Keratinocyte (primary cell): ENCODE measurements at regions not wholly inside any gene's neighbourhood (a gene's known extent, or its start where the extent isn't known, plus 50 kb on each side); places are given as distances from the start of the nearest gene placed in this dataset.

Source experiments
- DNase-seq: peaks from one replicate; pipeline ENCODE4 v3.0.0-alpha.2; 2011; ENCODE audit warnings: low read depth, missing footprints, low spot score
- FAIRE-seq: peaks from 2 replicates; lab custom pipeline; 2011; peaks lifted over from hg19 to GRCh38; lab: Jason Lieb, UNC
- H2AFZ ChIP-seq: 2 replicates; pipeline ENCODE4 v1.6.0; 2012; ENCODE audit warnings: low read length, control low read depth, inconsistent platforms; ENCODE audit not compliant: control insufficient read depth
- H3K27ac ChIP-seq: 2 replicates; pipeline ENCODE4 v1.5.1; 2011; ENCODE audit warnings: low read length; ENCODE audit not compliant: control insufficient read depth, insufficient read depth
- H3K27me3 ChIP-seq: 3 replicates; pipeline ENCODE4 v1.6.0; 2011; ENCODE audit warnings: low read length; ENCODE audit not compliant: control insufficient read depth, insufficient read depth; ENCODE audit errors: extremely low read depth
- H3K36me3 ChIP-seq, 2 experiments: 2 replicates in 1 of 2; 3 replicates in 1 of 2; pipeline ENCODE4 v1.5.1; 2011; ENCODE audit warnings: low read length in 2 of 2, mild to moderate bottlenecking in 1 of 2; ENCODE audit not compliant: control insufficient read depth in 2 of 2, insufficient read depth in 2 of 2; ENCODE audit errors: extremely low read depth in 1 of 2
- H3K4me1 ChIP-seq: 3 replicates; pipeline ENCODE4 v1.5.1; 2011; ENCODE audit warnings: low read length; ENCODE audit not compliant: control insufficient read depth, insufficient read depth; ENCODE audit errors: extremely low read depth
- H3K4me2 ChIP-seq: 3 replicates; pipeline ENCODE4 v1.6.0; 2011; ENCODE audit warnings: low read depth, low read length; ENCODE audit not compliant: control insufficient read depth, insufficient read depth; ENCODE audit errors: extremely low read depth
- H3K4me3 ChIP-seq, 3 experiments: fragments of 200-600 bp in 1 of 3; sonication (generic) in 1 of 3; 2 replicates in 2 of 3; 3 replicates in 1 of 3; pipeline ENCODE4 v1.5.1; 2011 to 2016; ENCODE audit warnings: low read length in 3 of 3, mild to moderate bottlenecking in 3 of 3, control low read depth in 2 of 3, inconsistent platforms in 1 of 3, low read depth in 1 of 3, mixed read lengths in 1 of 3, mixed run types in 1 of 3, moderate library complexity in 1 of 3; ENCODE audit not compliant: control insufficient read depth in 2 of 3, insufficient read depth in 2 of 3; ENCODE audit errors: extremely low read depth in 1 of 3
- H3K79me2 ChIP-seq: 2 replicates; pipeline ENCODE4 v1.6.0; 2012; ENCODE audit warnings: low read length; ENCODE audit not compliant: control insufficient read depth, insufficient read depth
- H3K9ac ChIP-seq: 3 replicates; pipeline ENCODE4 v1.6.0; 2011; ENCODE audit warnings: low read length; ENCODE audit not compliant: control insufficient read depth, insufficient read depth; ENCODE audit errors: extremely low read depth
- H3K9me1 ChIP-seq: 3 replicates; pipeline ENCODE4 v1.6.0; 2011; ENCODE audit warnings: low read length; ENCODE audit not compliant: control insufficient read depth, insufficient read depth; ENCODE audit errors: extremely low read depth
- H3K9me3 ChIP-seq: 2 replicates; pipeline ENCODE4 v1.5.1; 2012; ENCODE audit warnings: low read depth, low read length; ENCODE audit not compliant: control insufficient read depth
- H4K20me1 ChIP-seq: 3 replicates; pipeline ENCODE4 v1.6.0; 2011; ENCODE audit warnings: low read length; ENCODE audit not compliant: control insufficient read depth, insufficient read depth; ENCODE audit errors: extremely low read depth
- EZH2 ChIP-seq: IDR thresholded peaks from one replicate; pipeline ENCODE4 v1.6.1; 2012; ENCODE audit warnings: inconsistent platforms, mild to moderate bottlenecking, low read length, moderate library complexity
- dilution Hi-C: fragments of 300-500 bp; cut with MboI; formaldehyde crosslinking; loops from one replicate; pipeline ENCODE4 v1.7.0; 2020; ENCODE audit warnings: low sequenced_read_pairs; ENCODE audit not compliant: extremely low pct_ligation_motif_present
- TF ChIP-seq, protein P1 (sequence below), 3 experiments: IDR thresholded peaks in 1 of 3; conservative IDR thresholded peaks in 1 of 3; optimal IDR thresholded peaks in 1 of 3; 2 replicates in 2 of 3; 3 replicates in 1 of 3; pipeline versions ENCODE3 to v1.5.1; 2011; ENCODE audit warnings: low read length in 3 of 3, mild to moderate bottlenecking in 3 of 3, moderate library complexity in 2 of 3, control low read depth in 1 of 3, inconsistent platforms in 1 of 3; ENCODE audit not compliant: insufficient read depth in 2 of 3; ENCODE audit errors: extremely low read depth in 1 of 3

DNA sequence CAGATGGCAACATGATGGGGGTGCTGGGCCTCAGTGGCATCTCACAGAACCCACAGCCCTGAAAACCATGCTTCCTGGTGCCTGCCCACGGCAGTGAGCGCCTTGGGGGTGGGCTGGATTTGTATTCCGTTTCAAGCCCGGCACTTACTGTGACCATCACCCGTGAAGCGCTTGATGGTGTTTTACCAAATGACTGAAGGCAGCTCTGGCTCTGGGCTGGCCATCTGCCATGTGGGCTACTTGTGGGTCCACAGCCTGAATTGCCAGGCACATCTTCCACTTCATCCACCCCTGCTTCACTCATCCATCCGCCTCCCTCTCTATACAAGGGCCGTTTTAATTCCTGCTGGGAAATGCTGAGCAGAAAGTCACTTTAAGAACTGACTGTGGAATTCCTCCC, 250.9 kb upstream of the GMDS start:
- Histone ChIP-seq H3K27me3 (no peaks in the 10 kb centered on the region), H4K20me1 (no peaks in the 10 kb centered on the region), H3K9me1 (no peaks in the 10 kb centered on the region), H3K27ac (no peak overlapping the region), H3K4me3 (no peak overlapping the region), H3K79me2 (no peaks in the 10 kb centered on the region), H3K4me1 (peaks cover 5% of the 10 kb centered on the region), H3K36me3 (no peaks in the 10 kb centered on the region), H3K9me3 (no peaks in the 10 kb centered on the region), H3K4me2 (no peak overlapping the region), H3K9ac (no peak overlapping the region), H2AFZ (no peak overlapping the region)
- DNase-seq (no peak), FAIRE-seq (no peak)
- dilution Hi-C loops = no loop called here
- TF ChIP-seq EZH2 = no peak
- TF ChIP-seq, protein P1, sequence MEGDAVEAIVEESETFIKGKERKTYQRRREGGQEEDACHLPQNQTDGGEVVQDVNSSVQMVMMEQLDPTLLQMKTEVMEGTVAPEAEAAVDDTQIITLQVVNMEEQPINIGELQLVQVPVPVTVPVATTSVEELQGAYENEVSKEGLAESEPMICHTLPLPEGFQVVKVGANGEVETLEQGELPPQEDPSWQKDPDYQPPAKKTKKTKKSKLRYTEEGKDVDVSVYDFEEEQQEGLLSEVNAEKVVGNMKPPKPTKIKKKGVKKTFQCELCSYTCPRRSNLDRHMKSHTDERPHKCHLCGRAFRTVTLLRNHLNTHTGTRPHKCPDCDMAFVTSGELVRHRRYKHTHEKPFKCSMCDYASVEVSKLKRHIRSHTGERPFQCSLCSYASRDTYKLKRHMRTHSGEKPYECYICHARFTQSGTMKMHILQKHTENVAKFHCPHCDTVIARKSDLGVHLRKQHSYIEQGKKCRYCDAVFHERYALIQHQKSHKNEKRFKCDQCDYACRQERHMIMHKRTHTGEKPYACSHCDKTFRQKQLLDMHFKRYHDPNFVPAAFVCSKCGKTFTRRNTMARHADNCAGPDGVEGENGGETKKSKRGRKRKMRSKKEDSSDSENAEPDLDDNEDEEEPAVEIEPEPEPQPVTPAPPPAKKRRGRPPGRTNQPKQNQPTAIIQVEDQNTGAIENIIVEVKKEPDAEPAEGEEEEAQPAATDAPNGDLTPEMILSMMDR (optimal IDR thresholded peaks at IDR 0.05 in 1 of 3, IDR thresholded peaks at IDR 0.05 in 1 of 3, conservative IDR thresholded peaks at IDR 0.05 in 1 of 3; ENCODE audit: extremely low read depth in 1 of 3, insufficient read depth in 2 of 3, low read length in 3 of 3) = no peak

DNA sequence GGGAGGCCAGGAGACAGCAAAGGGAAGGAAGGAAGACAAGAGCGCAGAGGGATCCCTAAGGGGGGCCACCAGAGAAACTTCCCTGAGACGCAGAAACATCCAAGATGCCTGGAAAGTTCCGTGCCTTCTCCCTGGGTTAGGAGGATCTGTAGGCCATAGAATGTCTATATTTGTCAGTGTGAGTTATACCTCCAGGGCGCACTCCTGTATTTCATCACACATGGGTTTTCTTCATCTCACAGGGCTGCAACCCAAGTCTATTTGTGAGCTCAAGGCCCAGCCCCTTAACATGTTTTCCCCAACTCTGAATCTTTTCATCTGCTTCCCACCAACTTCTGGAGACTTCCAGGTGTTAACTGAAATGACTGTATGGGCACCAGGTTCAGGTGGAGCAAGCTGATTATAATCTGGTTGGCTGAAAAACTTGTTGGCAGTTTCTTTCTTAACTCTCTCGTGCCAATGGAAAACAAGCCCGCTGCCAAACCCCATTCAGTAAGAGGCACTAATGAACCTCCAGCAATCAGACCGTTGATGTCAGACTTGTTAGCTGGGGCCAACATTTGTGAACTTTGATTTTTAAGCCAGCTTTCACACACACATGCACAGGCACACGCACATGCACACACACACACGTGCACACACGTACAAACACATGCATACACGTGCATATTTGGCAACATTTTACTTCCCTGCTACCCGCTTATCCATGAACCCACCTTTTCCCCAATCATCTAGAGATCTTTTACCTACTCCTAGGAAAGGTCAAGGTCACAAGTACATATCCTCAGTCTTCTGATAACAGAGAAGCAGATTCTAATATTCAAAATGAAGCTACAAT, 247.5 kb upstream of the GMDS start:
- H4K20me1 ChIP-seq = no peaks in the 10 kb centered on the region
- FAIRE-seq (no peak), DNase-seq (no peak)
- peak overlapping the region; percentile 7 for H2AFZ ChIP-seq
- no peak overlapping the region for H3K9ac ChIP-seq
- H3K27me3 ChIP-seq = no peaks in the 10 kb centered on the region
- dilution Hi-C loops = no loop called here
- H3K4me3 ChIP-seq = no peak overlapping the region
- no peaks in the 10 kb centered on the region for H3K9me1 ChIP-seq
- no peaks in the 10 kb centered on the region for H3K9me3 ChIP-seq
- no peaks in the 10 kb centered on the region for H3K36me3 ChIP-seq
- TF ChIP-seq EZH2 = no peak
- TF ChIP-seq, protein P1 (optimal IDR thresholded peaks at IDR 0.05 in 1 of 3, IDR thresholded peaks at IDR 0.05 in 1 of 3, conservative IDR thresholded peaks at IDR 0.05 in 1 of 3; ENCODE audit: extremely low read depth in 1 of 3, insufficient read depth in 2 of 3, low read length in 3 of 3) = no peak
- no peak overlapping the region for H3K27ac ChIP-seq
- H3K4me2 ChIP-seq = no peak overlapping the region
- H3K4me1 ChIP-seq = no peaks in the 10 kb centered on the region
- no peaks in the 10 kb centered on the region for H3K79me2 ChIP-seq
